ENCODE measurements at regions not wholly inside any gene's neighbourhood (a gene's known extent, or its start where the extent isn't known, plus 50 kb on each side); places are given as distances from the start of the nearest gene placed in this dataset.

DNA sequence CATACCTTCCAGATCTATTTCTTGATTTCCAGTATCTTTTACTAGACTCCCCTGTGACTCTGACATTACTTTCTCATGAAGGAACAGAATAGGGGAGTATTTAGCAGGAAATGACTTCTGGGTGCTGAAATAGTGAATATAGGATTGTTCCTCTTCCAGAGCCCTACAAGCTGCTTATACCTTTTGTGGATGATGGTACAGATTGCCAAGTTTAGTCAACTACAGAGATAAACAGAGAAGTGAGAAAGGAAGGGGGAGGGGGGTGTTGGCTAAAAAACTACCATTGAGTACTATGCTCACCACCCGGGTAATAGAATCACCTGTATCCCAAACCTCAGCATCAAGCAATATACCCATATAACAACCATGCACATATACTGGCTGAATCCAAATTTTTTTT, 298.3 kb upstream of the GPR149 start:
- H3K9me3 Mint-ChIP-seq (ENCODE audit: low read depth): no peaks in the 10 kb centered on the region
- H3K27ac Mint-ChIP-seq (ENCODE audit: unreplicated experiment): no peak overlapping the region
- H3K27me3 Mint-ChIP-seq (ENCODE audit: low read depth): no peaks in the 10 kb centered on the region
- no peak overlapping the region for H3K4me3 Mint-ChIP-seq (ENCODE audit: unreplicated experiment)
- no peak for DNase-seq (ENCODE audit: low spot score)
- TF ChIP-seq, protein P1, sequence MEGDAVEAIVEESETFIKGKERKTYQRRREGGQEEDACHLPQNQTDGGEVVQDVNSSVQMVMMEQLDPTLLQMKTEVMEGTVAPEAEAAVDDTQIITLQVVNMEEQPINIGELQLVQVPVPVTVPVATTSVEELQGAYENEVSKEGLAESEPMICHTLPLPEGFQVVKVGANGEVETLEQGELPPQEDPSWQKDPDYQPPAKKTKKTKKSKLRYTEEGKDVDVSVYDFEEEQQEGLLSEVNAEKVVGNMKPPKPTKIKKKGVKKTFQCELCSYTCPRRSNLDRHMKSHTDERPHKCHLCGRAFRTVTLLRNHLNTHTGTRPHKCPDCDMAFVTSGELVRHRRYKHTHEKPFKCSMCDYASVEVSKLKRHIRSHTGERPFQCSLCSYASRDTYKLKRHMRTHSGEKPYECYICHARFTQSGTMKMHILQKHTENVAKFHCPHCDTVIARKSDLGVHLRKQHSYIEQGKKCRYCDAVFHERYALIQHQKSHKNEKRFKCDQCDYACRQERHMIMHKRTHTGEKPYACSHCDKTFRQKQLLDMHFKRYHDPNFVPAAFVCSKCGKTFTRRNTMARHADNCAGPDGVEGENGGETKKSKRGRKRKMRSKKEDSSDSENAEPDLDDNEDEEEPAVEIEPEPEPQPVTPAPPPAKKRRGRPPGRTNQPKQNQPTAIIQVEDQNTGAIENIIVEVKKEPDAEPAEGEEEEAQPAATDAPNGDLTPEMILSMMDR (IDR thresholded peaks at IDR 0.05): no peak
- peaks cover 10% of the 10 kb centered on the region for H3K4me1 Mint-ChIP-seq (ENCODE audit: low read depth)
- no peaks in the 10 kb centered on the region for H3K36me3 Mint-ChIP-seq (ENCODE audit: low read depth)

- H3K36me3 Mint-ChIP-seq (ENCODE audit: low read depth): no peaks in the 10 kb centered on the region
- H3K9me3 Mint-ChIP-seq (ENCODE audit: low read depth): no peaks in the 10 kb centered on the region
- no peak overlapping the region for H3K4me3 Mint-ChIP-seq (ENCODE audit: unreplicated experiment)
- H3K4me1 Mint-ChIP-seq (ENCODE audit: low read depth): peaks cover 4% of the 10 kb centered on the region
- H3K27ac Mint-ChIP-seq (ENCODE audit: unreplicated experiment): no peak overlapping the region
- no peak for DNase-seq (ENCODE audit: low spot score)
- TF ChIP-seq, protein P1 (IDR thresholded peaks at IDR 0.05): no peak
- H3K27me3 Mint-ChIP-seq (ENCODE audit: low read depth): peaks cover 5% of the 10 kb centered on the region
These were observed 290.9 kb upstream of the GPR149 start for GRCh38 chr3:154720921-154721320.

- H3K36me3 Mint-ChIP-seq (ENCODE audit: low read depth): no peaks in the 10 kb centered on the region
- no peak for DNase-seq (ENCODE audit: low spot score)
- H3K4me3 Mint-ChIP-seq (ENCODE audit: unreplicated experiment): no peak overlapping the region
- H3K4me1 Mint-ChIP-seq (ENCODE audit: low read depth): no peaks in the 10 kb centered on the region
- H3K27me3 Mint-ChIP-seq (ENCODE audit: low read depth): peaks cover 10% of the 10 kb centered on the region
- H3K27ac Mint-ChIP-seq (ENCODE audit: unreplicated experiment): no peak overlapping the region
- no peaks in the 10 kb centered on the region for H3K9me3 Mint-ChIP-seq (ENCODE audit: low read depth)
- TF ChIP-seq, protein P1 (IDR thresholded peaks at IDR 0.05): no peak
These were observed 288.1 kb upstream of the GPR149 start for GRCh38 chr3:154718053-154718452.

DNA sequence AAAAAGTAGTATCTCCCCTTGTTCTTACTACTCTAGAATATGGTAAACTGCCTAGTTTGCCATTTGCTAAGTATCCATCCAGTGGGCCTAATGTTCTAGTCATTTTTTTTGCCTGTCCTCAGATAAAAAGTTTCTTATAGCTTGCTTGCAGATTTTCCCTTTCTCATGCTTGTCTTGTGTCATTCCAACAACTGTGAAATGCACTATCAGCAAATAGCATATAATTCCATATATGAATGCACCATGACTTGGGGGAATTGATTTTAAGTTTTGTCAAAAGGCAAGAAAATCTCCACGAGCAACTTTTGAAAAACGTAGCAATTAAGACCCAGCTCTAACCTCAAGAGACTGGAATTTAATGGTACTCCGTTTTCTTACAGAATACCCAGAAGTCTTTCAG, 286.2 kb upstream of the GPR149 start:
- Mint-ChIP-seq H3K4me1 (ENCODE audit: low read depth) (no peaks in the 10 kb centered on the region), H3K4me3 (ENCODE audit: unreplicated experiment) (no peak overlapping the region), H3K27me3 (ENCODE audit: low read depth) (peaks cover 16% of the 10 kb centered on the region), H3K27ac (ENCODE audit: unreplicated experiment) (no peak overlapping the region), H3K36me3 (ENCODE audit: low read depth) (no peaks in the 10 kb centered on the region), H3K9me3 (ENCODE audit: low read depth) (no peaks in the 10 kb centered on the region)
- TF ChIP-seq, protein P1 (IDR thresholded peaks at IDR 0.05): no peak
- no peak for DNase-seq (ENCODE audit: low spot score)

GRCh38 chr3:154708554-154708953, 278.6 kb upstream of the GPR149 start:
- Mint-ChIP-seq H3K4me3 (ENCODE audit: unreplicated experiment) (no peak overlapping the region), H3K27ac (ENCODE audit: unreplicated experiment) (no peak overlapping the region), H3K36me3 (ENCODE audit: low read depth) (no peaks in the 10 kb centered on the region), H3K27me3 (ENCODE audit: low read depth) (peaks cover 11% of the 10 kb centered on the region), H3K9me3 (ENCODE audit: low read depth) (peaks cover 13% of the 10 kb centered on the region), H3K4me1 (ENCODE audit: low read depth) (no peaks in the 10 kb centered on the region)
- DNase-seq (ENCODE audit: low spot score): no peak
- TF ChIP-seq, protein P1 (IDR thresholded peaks at IDR 0.05): no peak
